ENCODE measurements at regions not wholly inside any gene's neighbourhood (a gene's known extent, or its start where the extent isn't known, plus 50 kb on each side); places are given as distances from the start of the nearest gene placed in this dataset.
A peak's percentile ranks its signal among the peaks of the same experiment; 100 is the strongest.
"Not testable (repeated sequence)": the region's sequence is repeated elsewhere in the genome, so short reads cannot be mapped to it uniquely, and the experiment has no call there.

DNA sequence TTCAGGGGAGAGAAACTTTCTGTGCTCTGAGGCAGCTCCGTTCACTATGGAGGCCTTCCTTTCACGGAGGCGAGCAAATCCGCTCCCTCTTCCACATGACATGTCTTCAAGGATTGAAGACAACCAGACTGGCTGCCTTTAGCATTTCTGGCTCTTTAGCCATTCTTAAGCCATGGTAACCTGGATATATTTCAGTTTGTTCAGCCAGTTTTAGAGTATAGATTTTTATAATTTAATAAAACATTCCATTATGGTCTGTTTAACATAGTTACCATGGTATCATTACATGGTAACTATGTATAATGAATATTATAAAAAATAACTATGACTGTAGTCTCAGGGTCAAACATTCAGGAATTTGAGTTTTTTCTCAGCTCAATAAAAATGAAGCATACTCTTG, 54.2 kb upstream of the NFIA start:
- DNase-seq (ENCODE audit: low spot score), result no peak

DNA sequence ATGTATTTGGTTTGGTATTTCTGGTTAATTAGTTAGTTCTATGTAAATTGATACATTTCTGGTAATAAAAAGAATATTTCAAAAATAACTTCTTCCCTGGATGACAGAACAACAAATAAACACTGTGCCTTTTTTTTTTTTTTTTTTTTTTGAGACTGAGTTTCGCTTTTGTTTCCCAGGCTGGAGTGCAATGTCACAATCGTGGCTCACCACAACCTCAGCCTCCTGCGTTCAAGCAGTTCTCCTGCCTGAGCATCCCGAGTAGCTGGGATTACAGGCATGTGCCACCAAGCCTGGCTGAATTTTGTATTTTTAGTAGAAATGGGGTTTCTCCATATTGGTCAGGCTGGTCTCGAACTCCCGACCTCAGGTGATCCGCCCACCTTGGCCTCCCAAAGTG, 64.3 kb upstream of the NFIA start:
- not testable (repeated sequence) for DNase-seq (ENCODE audit: low spot score)

DNA sequence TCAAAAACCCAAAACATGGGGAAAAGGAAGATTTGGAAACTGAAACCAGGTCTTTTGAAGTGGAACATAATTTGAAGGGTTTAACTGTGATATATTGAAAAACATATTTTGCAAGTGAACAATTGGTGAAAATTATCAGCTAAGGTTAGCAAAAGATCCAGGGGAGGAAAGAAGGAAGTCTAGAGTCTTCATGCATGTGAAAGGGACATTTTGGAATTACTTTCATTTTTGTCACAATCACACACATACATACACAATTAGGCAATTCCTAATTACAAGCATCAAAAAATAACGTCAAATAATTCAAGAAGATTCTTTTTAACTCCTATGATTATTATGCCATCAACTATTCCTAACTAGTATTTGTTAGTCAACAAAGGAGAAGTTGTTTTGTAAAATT, 64.7 kb upstream of the NFIA start:
- no peak for DNase-seq (ENCODE audit: low spot score)

DNA sequence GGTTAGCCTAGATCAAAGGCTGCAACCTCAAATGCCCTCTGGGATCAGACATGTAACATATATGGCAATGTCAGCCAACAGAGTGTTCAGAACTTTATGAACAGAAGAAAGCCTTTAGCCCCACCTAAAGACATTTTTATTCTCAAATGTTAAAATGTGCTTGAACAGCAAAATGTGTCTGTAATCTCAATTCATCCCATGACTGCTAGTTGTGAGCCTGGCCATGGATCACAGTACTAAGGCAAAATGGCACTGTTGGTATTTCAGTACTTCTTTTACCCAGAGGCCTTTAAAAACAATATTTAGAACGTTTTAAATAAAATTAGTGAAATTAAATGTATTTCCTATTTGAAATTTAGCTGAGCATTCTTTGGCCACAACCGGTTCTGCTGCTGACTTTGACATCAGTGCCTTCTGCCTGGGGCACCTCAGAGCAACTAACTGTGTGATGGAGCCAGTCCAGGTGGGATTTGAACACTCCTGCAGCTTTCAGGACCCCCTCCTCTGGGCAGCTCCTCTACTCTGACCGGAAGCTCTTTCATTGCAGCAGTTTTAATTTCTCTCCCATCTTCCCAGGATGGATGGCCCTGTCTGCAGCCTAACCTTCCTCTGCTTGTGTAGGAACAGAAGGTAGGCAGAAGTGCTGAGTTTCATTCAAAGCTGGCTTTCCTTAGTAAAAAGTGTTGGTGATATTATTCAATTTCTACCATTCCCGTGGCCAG, 68.3 kb upstream of the NFIA start:
- DNase-seq (ENCODE audit: low spot score), result no peak

DNA sequence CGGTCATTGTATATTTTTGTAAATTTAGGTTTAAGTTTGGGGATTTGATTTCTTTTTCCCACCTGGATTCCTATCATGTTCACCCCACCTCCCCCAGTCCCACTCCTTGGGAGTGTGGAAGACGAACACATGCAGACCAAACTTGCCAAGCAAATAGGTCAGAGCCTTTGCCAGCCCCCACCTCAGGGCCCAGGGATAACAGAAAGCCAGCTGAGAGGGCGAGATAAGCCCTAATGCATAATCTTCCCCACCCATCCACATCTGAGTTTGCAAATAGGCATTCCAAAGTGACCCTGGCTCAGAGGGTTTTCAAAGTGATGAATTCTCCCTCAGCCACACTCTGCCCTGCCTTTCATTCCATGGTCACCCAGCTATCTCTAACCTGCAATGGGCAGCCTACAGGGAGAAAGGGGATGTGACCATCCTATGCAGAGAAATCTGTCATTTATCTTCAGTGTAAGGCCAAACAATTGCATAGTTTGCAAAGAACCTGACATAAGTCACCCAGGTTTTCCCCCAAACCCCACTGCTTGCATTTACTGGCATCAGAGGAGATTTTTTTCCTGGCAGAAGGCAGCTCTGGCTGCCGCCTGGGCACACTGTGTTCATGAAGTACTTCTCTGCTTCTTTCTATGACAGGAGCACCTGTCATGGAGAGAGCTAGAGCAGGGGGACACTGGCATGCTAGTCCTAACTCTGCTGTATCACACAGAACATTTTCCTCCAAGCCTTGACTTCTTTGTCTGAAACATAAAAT, 69.0 kb upstream of the NFIA start:
- DNase-seq (ENCODE audit: low spot score), result no peak

DNA sequence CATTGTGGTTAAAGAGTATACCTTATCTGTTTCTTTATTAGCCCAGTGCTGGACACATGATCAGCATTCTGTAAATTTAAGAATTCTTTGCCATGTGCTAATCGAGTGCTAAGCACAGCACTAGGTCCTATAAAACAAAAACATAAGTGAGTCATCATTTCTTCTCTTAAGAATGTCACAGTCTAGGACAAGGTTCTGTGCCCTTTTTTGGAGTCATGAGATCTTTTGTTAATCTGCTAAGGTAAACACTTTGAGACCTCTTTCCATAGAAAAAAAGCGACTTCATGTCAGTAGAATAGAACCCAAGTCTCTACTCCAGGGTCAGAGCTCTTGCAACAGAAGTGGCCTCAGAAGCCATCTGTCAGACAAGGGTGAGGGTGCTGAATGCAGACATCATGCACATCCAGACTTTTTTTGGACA, 70.0 kb upstream of the NFIA start:
- no peak for DNase-seq (ENCODE audit: low spot score)

DNA sequence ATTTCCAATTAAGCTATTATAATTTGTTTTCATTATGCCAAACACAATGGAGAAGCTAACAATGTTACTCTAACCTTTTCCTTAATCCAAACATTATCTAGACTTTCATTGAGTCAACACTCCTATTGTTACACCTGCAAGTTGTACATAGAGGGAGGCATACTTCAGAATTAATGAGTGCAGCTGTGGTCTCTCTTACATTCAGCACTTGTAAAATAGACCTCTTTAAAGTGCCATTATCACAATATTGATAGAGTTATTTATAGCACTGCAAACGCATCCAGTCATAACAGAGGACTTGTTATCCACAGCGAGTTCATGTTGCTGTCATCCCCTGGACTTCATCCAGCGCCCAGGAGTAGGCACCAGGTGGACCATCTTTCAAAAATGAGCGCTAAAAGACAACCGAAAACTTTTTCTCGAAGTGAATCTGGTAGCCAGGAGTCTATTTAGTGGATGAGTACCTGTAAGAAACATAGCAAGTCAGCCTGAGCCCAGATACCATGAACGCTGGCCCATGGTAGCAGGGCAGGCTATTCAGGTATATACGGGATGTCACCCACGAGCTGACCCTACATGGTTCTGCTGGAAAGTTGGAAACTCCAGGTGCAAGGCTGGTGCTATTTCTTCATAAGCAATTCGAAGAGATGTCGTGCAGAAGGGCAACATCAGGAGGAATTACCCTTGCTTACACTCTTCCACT, 70.6 kb upstream of the NFIA start:
- DNase-seq (ENCODE audit: low spot score), result no peak

DNA sequence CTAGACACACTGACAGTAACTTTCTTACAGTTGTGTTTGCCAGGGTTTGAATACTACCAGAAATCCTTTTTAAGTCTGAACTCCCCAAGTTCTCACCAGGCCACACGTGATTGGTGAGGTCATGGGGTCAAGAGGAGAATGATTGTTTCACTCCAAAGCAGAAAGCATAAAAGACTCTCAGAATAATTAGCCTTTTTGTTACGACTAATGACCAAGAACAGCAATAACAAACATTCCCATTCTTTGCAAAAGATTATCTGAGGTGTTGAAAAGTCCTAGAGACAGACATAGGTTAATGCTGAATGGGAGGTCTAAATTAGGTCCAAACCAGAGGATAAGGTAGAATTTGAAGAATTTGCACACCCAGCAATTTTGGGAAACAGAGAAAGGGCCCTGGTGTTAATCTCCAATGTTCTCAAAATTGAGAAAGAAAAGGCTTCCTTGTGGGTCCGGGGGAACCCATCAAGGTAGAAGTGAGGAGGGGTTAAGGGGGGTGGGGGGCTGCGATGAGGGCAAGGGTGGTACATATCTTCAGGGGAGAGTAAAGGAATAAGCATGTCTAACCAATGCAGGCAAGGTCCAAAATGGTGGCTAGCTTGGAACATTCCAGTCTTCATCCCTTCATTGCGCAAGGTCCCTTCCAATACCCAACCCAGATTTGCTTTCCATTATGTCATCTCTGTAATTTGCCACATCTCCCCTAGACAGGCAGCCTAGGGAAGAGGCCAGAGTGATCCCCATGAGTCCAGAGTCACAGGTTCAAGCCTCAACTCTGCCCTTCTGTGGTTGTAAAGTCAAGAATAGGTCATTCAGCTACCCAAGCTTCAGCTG, 74.6 kb upstream of the NFIA start:
- DNase-seq (ENCODE audit: low spot score), result no peak

DNA sequence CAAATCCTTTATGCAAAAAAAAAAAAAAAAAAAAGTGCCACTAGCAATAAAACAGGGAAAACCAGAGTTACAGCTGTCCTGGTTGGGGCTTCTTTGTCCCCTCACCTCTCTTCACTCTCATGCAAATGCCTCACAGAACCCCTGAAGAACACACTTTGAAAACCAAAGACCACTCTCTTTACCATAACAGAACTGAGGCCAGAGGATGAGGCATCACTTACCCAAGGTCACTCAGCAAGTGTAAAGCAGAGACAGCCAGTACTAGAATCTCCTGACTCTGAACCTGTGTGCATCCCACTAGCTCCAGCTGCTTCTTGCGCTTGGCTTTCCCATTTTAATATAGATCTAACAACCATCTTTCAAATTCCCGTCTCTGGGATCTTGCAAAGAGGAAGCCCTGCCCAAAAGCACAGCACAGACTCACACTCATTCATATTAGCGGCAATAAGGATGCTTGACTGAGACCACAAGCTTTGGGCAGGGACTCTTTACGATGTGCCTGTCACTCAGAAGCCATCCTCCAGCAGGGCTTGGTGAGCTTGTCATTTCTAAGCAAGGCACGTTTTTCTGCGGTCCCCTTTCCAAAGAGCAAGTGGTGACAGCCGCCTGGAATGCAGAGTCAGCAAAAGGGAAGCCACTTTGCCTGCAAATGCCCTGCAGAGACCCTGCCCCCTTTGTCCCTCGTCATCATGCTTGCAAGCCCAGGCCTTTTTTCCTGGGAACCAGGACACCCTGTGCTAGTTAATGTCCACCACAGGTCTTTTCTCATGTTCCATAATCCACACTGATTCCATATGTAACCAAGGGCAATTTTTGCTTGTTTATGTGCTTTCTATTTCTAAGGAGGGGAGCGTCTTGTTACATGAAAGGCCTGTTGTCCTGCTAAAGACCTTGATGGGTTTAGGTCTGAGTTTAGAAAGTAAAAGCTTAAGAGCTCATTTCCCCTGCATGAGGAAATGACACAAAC, 76.5 kb upstream of the NFIA start:
- no peak for DNase-seq (ENCODE audit: low spot score)

DNA sequence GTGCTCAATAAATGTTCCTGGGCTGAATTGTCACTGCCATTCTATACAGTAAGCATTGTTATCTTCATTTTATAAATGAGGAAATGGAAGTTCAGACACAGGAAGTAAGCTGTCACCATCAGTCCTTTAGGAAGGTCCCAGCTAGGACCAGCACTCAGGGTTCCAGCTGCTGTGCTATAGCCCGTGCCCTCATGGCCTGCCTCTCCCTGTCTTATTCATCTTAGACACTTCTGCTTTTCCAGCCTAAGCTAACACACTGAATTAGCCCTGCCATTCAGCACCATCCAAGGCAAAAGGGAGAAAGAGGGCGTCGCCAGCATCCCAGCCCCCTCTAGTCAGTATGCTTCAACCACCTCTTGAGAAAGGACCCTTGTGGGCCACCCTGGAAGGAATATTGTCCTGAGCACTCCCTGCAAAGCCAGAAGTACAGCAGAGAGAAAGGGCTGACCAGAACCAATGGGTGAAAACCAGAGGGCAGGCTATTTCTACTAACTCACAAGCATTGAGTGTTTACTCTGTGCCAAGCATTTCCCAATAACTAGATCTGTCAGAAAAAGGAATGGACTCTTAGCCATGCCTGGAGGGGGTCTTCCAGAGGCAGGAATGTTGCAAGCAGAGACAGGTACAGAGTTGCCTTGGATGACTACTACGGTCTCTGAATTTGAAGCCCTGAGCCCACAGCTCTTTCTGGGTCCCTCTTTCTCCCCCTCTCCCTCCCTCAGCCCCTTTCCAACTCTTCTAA, 77.9 kb upstream of the NFIA start:
- DNase-seq (ENCODE audit: low spot score), result no peak

DNA sequence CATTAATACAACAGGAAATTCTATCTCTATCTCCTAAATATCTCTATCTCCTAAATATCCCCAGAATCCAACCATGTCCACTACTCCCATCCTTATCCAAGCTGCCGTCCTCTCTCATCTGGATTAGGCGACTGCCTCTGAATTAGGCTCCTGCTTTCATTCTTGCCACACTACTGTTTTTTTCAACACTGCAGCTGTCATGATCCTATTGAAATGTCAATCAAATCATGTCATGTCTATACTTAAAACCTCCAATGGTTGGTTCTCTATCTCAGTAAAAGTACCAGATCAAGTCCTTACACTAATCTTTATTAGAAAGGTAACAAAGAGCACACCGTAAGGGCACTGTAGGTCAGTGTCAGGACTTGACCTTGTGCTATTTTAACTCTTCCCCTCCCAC, 82.0 kb upstream of the NFIA start:
- DNase-seq (ENCODE audit: low spot score), result no peak

DNA sequence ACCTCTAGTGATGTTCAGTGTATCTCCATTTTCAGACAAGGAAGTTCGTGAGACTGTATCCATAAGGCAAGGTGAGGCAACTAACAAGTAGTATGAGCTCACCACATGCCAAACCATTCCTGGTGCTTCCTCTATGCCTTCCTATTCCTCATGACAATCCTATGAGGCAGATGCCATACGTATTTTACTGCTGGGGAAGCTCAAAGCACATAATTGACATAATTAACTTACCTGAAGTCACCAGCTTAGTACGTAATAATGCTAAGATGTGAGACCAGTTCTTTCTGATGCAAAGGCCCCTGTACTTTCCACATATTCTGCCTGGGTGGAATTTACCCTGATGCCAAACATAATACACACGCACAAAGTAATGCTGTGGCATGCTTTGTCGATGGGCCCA, 83.6 kb upstream of the NFIA start:
- no peak for DNase-seq (ENCODE audit: low spot score)

DNA sequence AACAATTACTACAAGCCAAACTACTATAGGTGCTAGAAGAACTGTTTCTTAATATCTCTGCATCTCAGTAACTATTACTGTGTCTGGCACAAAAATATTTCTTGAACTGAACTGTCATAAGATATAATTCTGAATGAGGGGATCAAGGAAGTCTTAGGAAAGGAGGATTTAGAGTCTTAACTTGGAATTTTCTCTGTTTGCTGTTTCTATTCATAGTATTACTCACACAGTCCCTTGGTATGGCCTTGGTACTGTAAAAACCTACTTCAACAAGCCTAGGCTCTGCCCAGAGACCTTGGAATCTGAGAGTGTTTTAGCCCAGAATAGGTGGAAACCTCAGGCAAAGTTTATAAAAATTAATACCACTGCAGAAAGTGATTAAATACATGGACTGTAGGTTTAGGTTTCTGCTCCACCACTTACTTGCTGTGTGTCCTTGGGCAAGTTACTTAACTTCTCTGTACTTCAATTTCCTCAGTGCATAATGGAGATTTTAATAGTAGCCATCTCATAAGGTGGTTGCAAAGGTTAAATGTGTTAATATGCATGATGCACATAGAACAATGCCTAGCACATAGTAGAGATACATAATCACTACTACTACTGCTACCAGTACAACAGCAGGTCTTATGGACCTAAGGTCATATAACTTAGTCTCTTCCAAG, 87.4 kb upstream of the NFIA start:
- no peak for DNase-seq (ENCODE audit: low spot score)

DNA sequence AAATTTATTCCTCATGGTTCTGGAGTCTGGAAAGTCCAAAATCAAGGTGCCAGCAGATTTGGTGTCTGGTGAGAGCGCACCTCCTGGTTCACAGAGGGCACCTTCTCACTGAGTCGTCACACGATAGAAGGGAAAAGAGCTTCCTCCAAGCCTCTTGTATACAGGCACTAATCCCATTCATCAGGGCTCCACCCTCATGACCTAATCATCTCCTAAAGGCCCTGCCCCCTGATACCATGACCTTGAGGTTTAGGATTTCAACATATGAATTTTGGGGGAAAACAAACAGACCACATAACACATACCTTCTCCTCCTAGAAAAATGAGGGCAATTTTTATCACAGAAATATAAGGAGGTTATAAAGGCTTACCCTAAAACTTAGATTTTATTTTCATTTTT, 88.0 kb upstream of the NFIA start:
- DNase-seq (ENCODE audit: low spot score), result no peak

DNA sequence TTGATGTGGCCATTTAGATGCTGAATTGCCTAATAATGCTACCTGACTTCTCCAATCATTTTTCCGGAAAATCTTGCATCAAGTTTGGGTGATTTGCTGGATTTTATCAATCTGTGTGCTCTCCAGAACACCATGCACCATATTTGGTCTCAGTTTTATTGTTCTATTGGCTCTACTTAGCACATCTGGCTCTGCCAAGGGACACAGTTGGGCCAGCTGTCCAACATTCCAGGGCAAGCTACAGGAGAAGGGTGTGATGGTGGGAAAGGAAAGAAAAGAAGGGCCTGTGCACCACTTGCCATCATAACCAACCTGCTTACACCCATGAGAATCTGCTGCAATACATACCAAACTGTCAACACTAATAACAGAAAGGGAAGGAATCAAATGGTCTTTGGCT, 90.2 kb upstream of the NFIA start:
- DNase-seq (ENCODE audit: low spot score), result no peak

DNA sequence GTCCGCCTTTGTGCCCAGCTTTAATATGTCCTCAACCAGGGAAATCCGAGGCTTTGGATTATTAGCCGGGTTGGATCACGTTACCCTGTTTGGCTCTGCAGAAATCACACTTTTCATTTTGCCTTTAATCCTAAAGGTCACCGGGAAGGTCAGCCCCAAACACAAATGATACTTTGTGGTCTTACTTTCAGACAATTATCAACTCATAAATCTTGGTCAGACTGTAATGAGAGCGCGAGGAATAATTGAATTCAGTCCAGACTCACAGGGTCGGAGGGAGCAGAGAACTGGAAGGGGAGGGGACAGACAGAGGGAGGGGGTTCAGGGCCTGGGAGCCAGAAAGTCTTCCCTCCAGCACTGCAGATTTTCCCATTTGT, 91.7 kb upstream of the NFIA start:
- no peak for DNase-seq (ENCODE audit: low spot score)

DNA sequence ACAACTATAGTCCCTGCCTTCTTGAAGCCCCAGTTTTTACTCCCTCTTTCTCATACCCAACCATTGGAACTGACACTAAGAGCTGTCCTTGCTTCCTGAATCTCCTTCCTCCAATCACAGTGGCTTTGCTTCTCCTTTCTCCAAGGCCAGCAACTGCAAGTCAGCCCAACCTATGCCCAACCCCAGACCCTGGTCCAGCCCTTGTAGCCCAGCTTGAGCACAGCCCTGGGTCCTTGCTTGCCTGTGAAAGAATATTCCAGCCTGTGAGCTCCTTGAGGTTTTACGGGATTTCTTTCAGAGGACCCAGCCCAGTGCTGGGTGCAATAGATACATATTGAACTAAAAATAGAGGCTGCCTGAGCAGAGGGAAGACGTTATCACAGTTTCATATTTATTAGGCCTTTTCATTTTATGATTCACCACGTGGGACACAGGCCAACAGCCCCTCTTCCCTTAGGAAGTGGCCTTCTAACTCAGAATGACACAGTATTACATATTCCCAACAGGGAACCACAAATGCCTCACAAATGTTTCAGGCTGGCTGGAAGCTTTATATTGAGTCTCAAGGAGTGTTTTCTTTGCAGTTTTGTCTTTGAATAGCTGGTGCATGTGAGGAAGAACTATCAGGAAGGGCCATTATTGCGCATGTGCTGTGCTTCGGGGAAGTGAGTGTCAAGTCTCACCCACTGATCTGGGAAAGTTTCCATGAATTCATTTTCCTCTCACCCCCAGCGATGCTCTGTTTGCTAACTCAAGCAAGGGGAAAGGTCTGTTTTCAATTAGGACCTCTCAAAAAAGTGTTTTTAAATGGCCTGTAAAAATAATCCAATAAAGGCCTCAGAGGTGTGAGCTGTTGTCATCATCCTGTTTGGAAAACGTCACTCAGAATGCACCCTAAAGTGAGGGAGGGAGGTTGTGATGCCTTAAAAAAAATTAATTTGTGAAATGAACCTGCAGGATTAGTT, 92.3 kb upstream of the NFIA start:
- peak; percentile 69 for DNase-seq (ENCODE audit: low spot score)

DNA sequence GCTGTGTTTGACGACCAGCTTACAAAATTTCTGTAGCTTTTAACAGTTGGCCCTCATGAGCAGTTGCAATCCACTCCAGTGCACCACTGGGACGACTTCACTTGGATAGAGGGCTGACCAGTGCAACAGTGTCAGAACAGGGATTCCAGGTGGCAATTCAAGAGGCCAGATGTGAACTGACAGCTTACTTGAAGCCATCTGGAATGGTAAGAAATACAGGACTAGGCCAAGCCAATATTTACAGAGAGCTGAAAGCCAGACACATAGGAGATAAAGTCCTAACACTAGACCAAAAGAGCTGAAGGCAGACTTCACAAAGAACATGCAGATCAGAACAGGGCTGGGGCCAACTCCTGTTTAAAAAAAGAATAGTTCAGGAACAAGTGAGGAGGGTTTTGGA, 93.5 kb upstream of the NFIA start:
- no peak for DNase-seq (ENCODE audit: low spot score)

DNA sequence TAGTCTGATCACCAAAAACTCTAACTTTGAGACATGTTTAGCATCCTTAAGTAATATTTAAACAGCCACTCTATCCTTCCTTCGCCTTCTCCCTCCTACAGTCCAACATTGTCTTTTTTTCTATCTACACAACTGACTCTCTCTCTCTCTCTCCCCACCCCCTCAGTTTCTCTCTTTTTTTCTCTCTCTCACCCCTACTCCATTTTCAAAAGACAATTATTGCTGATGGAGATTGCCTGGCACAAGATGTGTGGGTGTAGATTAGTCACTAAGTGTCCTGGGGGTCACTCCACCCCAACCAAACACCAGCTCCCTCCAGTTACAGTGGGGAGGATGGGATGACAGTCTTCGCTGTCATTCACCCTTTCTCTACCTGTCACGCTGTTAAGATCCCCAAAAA, 94.5 kb upstream of the NFIA start:
- DNase-seq (ENCODE audit: low spot score), result no peak
